ENCODE measurements at regions not wholly inside any gene's neighbourhood (a gene's known extent, or its start where the extent isn't known, plus 50 kb on each side); places are given as distances from the start of the nearest gene placed in this dataset.

DNA sequence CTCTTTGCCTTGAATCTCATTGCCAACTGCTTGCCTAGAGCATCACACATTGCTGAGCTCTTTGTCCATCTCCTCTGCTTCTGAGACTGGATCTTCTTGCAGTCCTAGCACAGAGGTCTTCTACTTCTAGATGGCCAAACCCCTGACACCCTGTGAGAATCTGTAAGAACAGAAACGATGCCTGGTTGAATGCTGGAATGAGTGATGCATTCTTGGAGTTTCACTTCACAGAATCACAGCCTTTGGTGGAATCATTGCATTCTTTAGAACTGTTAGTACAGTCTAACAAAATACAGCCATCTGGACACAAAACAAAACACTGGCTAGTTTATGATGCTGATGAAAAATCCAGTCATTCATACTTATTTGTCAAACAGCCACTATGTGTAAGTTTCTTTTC, 141.7 kb upstream of the ITGB1 start:
- CTCF ChIA-PET, result interaction anchor here (0.7 kb wide), 1 partner anchor 338 kb away, joined by 3 read pairs; no protein-coding TSS in a partner anchor

DNA sequence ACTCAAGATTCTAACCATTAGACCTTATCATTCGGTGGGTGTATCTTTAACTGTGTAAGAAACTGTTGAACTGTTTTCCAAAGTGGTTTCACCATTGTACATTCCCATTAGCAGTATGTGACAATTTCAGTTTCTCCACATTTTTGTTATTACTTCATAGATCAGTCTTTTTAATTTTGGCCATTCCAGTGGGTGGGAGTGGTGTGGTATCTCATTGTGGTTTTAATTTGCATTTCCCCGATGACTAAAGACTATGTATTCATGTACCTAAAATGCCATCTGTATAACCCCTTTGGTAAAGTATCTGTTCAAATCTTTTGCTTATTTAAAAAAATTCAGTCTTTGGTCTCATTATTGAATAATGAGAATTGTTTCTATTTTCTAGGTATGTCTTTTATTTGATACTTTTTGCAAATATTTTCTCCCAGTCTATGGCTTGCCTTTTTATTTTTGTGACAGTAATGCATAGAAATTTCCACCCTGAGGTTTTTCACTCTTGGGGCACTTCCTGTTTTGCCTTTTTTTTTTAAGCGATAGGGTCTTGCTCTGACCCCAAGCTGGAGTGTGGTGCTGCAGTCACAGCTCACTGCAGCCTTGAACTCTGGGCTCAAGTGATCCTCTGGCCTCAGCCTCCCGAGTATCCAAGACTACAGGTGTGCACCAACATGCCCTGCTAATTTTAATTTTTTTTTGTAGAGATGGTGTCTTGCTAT, 141.1 kb upstream of the ITGB1 start:
- Histone ChIP-seq H3K9me3 (ENCODE audit: low read depth, low read length, poor library complexity, severe bottlenecking) (no peaks in the 10 kb centered on the region), H3K27ac (ENCODE audit: low read depth, low read length, poor library complexity, severe bottlenecking) (no peak overlapping the region), H3K4me3 (ENCODE audit: low read depth, low read length, poor library complexity, severe bottlenecking) (no peak overlapping the region), H3K27me3 (replicated peaks; ENCODE audit: insufficient read depth, low read depth, low read length, poor library complexity) (no peaks in the 10 kb centered on the region), H3K4me1 (ENCODE audit: insufficient read depth, low read length, poor library complexity, severe bottlenecking) (no peaks in the 10 kb centered on the region), H3K36me3 (ENCODE audit: insufficient read depth, low read length, poor library complexity, severe bottlenecking) (no peaks in the 10 kb centered on the region)
- ChIA-PET POLR2A (ENCODE audit: low non-redundant PET) (no interaction called here), CTCF (interaction anchor here (0.7 kb wide), 1 partner anchor 339 kb away, joined by 3 read pairs; no protein-coding TSS in a partner anchor)
- no peak for TF ChIP-seq EZH2 (IDR thresholded peaks at IDR 0.05; ENCODE audit: borderline replicate concordance, low read depth, low read length, poor library complexity, severe bottlenecking)
- TF ChIP-seq, protein P1, sequence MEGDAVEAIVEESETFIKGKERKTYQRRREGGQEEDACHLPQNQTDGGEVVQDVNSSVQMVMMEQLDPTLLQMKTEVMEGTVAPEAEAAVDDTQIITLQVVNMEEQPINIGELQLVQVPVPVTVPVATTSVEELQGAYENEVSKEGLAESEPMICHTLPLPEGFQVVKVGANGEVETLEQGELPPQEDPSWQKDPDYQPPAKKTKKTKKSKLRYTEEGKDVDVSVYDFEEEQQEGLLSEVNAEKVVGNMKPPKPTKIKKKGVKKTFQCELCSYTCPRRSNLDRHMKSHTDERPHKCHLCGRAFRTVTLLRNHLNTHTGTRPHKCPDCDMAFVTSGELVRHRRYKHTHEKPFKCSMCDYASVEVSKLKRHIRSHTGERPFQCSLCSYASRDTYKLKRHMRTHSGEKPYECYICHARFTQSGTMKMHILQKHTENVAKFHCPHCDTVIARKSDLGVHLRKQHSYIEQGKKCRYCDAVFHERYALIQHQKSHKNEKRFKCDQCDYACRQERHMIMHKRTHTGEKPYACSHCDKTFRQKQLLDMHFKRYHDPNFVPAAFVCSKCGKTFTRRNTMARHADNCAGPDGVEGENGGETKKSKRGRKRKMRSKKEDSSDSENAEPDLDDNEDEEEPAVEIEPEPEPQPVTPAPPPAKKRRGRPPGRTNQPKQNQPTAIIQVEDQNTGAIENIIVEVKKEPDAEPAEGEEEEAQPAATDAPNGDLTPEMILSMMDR (conservative IDR thresholded peaks at IDR 0.05; ENCODE audit: low read depth, low read length), result no peak
- intact Hi-C loops (cut with micrococcal nuclease; ENCODE audit: unreplicated experiment), result no loop called here
- BruUV-seq (replicated peaks), result no TSS peak
- DNase-seq (ENCODE audit: low spot score), result no peak

More for the DNA sequence above, 141.7 kb upstream of the ITGB1 start:
- Histone ChIP-seq H3K9me3 (ENCODE audit: low read depth, low read length, poor library complexity, severe bottlenecking) (no peaks in the 10 kb centered on the region), H3K4me1 (ENCODE audit: insufficient read depth, low read length, poor library complexity, severe bottlenecking) (no peaks in the 10 kb centered on the region), H3K27me3 (replicated peaks; ENCODE audit: insufficient read depth, low read depth, low read length, poor library complexity) (no peaks in the 10 kb centered on the region), H3K4me3 (ENCODE audit: low read depth, low read length, poor library complexity, severe bottlenecking) (no peak overlapping the region), H3K36me3 (ENCODE audit: insufficient read depth, low read length, poor library complexity, severe bottlenecking) (no peaks in the 10 kb centered on the region), H3K27ac (ENCODE audit: low read depth, low read length, poor library complexity, severe bottlenecking) (no peak overlapping the region)
- BruUV-seq (replicated peaks), result no TSS peak
- DNase-seq (ENCODE audit: low spot score), result no peak
- TF ChIP-seq, protein P1 (conservative IDR thresholded peaks at IDR 0.05; ENCODE audit: low read depth, low read length), result no peak
- TF ChIP-seq EZH2 (IDR thresholded peaks at IDR 0.05; ENCODE audit: borderline replicate concordance, low read depth, low read length, poor library complexity, severe bottlenecking), result no peak
- POLR2A ChIA-PET (ENCODE audit: low non-redundant PET), result no interaction called here
- intact Hi-C loops (cut with micrococcal nuclease; ENCODE audit: unreplicated experiment), result no loop called here

DNA sequence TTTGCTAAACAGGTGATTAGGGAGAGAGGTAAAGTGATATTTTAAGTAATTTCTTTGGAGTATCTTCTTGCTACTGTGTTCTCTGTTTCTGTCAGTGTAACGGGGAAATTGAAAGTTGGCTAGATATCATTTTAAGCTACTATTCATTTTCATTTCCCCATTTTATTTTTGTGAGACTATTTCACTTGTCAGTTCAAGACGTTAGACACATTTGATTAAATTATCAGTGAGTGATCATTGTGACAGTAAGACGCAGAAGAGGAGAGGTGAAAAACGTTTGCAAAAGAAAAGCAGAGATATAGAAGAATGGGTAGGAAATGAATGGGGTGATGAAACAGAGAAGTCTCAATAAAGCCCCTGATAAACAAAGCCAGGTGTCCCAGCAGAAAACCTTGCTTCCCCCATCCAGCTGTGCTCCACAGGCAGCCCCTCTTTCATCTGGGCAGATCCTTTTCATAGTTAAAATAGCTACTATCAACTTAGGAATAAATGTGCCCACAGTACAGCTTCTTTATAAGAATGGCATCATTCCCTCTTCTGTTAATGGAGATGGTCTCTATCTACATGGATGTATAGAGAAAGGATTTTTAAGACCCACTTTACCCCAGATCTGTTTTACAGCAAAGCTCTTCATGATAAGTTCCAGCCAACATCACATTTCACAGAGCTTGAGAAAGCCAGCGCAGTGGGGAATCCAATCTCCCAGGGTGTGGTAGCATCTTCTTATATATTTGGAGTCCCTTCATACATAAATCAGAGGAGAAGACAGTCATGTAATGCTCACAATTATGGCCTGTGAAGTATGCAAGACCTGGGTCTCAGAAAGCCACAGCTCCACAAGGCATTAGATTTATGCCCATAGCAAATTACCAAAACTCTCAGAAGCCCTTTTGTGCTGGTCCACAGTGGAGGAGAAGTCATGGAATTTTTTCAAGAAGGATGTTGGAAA, 138.1 kb upstream of the ITGB1 start:
- BruUV-seq (replicated peaks), result no TSS peak
- H3K4me3 ChIP-seq (ENCODE audit: low read depth, low read length, poor library complexity, severe bottlenecking), result no peak overlapping the region
- no peaks in the 10 kb centered on the region for H3K4me1 ChIP-seq (ENCODE audit: insufficient read depth, low read length, poor library complexity, severe bottlenecking)
- H3K27me3 ChIP-seq (replicated peaks; ENCODE audit: insufficient read depth, low read depth, low read length, poor library complexity), result no peaks in the 10 kb centered on the region
- intact Hi-C loops (cut with micrococcal nuclease; ENCODE audit: unreplicated experiment), result no loop called here
- DNase-seq (ENCODE audit: low spot score), result no peak
- TF ChIP-seq, protein P1 (conservative IDR thresholded peaks at IDR 0.05; ENCODE audit: low read depth, low read length), result no peak
- no peak for TF ChIP-seq EZH2 (IDR thresholded peaks at IDR 0.05; ENCODE audit: borderline replicate concordance, low read depth, low read length, poor library complexity, severe bottlenecking)
- CTCF ChIA-PET, result no interaction called here
- POLR2A ChIA-PET (ENCODE audit: low non-redundant PET), result no interaction called here
- H3K9me3 ChIP-seq (ENCODE audit: low read depth, low read length, poor library complexity, severe bottlenecking), result no peaks in the 10 kb centered on the region
- no peaks in the 10 kb centered on the region for H3K36me3 ChIP-seq (ENCODE audit: insufficient read depth, low read length, poor library complexity, severe bottlenecking)
- H3K27ac ChIP-seq (ENCODE audit: low read depth, low read length, poor library complexity, severe bottlenecking), result no peak overlapping the region
